ES-I3 (cell line): ENCODE measurements at regions not wholly inside any gene's neighbourhood (a gene's known extent, or its start where the extent isn't known, plus 50 kb on each side); places are given as distances from the start of the nearest gene placed in this dataset.

Source experiments
- H3K36me3 ChIP-seq: 2 replicates; pipeline ENCODE4 v1.6.1; 2013; ENCODE audit warnings: mild to moderate bottlenecking, low read length, control low read depth, moderate library complexity; ENCODE audit not compliant: insufficient read depth
- H3K4me1 ChIP-seq: 2 replicates; pipeline ENCODE4 v1.6.1; 2013; ENCODE audit warnings: mild to moderate bottlenecking, control low read depth, low read length; ENCODE audit not compliant: insufficient read depth
- H3K9ac ChIP-seq: 2 replicates; pipeline ENCODE4 v1.6.1; 2013; ENCODE audit warnings: low read depth, mild to moderate bottlenecking, low read length, moderate library complexity
- H3K9me3 ChIP-seq: 2 replicates; pipeline ENCODE4 v1.6.1; 2013; ENCODE audit warnings: mild to moderate bottlenecking, low read length, moderate library complexity; ENCODE audit not compliant: control insufficient read depth, insufficient read depth

DNA sequence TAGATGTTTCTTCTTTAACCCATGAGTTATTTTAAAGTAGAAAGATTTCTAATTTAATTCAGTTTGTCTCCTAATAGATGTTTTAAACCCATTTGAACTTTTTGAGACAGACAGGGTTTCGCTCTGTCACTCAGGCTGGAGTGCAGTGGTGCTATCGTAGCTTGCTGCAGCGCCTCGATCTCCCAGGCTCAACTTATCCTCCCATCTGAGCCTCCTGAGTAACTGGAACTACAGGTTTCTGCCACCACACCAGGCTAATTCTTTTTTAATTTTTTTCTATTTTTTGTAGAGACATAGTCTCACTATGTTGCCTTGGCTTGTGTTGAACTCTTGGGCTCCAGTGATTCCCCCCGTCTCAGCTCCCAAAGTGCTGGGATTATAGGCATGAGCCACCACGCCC, 53.0 kb upstream of the RAB18 start:
- Histone ChIP-seq H3K9ac (no peak overlapping the region), H3K9me3 (no peaks in the 10 kb centered on the region), H3K4me1 (no peaks in the 10 kb centered on the region), H3K36me3 (no peaks in the 10 kb centered on the region)

DNA sequence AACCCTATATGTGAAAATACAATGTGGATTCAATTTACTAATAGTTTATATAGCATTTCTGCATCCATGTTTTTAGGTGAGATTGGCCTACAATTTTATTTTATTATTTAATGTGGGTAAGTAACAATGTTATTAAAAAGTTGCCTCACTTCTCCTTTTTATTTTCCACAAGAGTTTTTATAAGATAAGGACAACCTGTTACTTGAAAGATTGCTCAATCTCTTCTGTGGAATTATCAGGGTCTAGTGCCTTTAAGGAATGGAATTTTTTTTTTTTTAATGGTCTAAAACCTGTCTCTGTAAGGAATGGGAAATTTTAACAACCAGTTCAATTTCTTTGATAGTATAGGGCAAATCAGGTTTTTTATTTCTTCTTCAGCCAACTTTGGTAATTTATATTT, 53.9 kb upstream of the RAB18 start:
- no peak overlapping the region for H3K9ac ChIP-seq
- no peaks in the 10 kb centered on the region for H3K9me3 ChIP-seq
- no peaks in the 10 kb centered on the region for H3K4me1 ChIP-seq
- no peaks in the 10 kb centered on the region for H3K36me3 ChIP-seq

DNA sequence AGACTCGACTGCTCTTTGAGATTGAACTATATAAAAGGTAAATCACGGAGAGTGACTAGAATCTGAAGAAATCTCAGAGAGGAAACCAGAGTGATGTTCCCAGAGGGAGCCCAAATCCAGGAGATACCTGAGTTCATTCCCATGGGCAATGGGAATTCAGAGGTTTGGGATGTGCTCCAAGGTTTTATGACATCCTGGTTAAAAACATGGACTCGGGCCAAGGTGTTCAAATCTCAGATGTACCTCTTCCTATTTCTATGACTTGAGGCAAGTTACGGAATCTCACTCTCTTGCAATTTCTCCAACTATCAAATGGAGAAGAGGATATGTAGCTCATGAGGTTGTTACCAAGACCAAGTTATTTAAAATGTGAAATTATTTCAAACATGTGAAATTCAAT, 54.5 kb upstream of the RAB18 start:
- Histone ChIP-seq H3K9ac (no peak overlapping the region), H3K36me3 (no peaks in the 10 kb centered on the region), H3K4me1 (no peaks in the 10 kb centered on the region), H3K9me3 (no peaks in the 10 kb centered on the region)

DNA sequence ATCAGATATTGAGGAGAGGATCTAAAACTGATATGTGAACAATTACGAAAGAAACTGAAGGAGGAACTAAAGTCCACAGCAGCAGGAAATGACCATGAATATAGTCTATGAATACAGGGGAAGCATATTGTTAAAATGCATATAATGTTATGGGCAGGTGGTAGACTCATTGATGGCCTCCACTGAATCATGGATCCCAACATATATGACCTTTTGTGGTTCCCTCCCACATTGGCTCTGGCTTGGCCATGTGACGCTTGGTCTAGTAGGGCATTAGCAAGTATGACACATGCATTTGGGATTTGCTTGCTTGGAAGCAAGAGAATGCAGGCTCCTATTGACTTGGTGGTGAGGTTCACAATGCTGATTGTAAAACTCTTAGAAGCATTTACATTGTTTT, 55.2 kb upstream of the RAB18 start:
- no peaks in the 10 kb centered on the region for H3K9me3 ChIP-seq
- no peaks in the 10 kb centered on the region for H3K4me1 ChIP-seq
- no peaks in the 10 kb centered on the region for H3K36me3 ChIP-seq
- no peak overlapping the region for H3K9ac ChIP-seq

DNA sequence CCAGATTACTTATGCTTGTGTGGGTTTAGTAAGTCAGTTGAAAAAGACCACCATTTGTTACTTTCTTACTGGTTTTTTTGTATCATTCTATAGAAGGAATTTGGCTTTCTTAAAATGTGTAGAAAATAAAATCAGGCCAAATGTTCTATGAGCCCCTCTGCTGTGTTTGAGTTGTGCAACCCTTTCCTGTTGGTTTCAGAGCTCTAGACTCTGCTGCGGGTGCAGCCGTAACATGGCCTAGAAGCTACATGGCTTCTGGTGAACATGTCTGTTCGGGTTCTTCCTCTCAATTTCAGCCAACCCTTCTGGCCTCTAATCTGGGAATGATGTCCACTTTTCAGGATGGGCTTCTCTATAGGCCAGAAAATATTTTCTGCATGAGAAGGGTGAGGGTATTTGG, 56.6 kb upstream of the RAB18 start:
- Histone ChIP-seq H3K9me3 (no peaks in the 10 kb centered on the region), H3K9ac (no peak overlapping the region), H3K4me1 (no peaks in the 10 kb centered on the region)

DNA sequence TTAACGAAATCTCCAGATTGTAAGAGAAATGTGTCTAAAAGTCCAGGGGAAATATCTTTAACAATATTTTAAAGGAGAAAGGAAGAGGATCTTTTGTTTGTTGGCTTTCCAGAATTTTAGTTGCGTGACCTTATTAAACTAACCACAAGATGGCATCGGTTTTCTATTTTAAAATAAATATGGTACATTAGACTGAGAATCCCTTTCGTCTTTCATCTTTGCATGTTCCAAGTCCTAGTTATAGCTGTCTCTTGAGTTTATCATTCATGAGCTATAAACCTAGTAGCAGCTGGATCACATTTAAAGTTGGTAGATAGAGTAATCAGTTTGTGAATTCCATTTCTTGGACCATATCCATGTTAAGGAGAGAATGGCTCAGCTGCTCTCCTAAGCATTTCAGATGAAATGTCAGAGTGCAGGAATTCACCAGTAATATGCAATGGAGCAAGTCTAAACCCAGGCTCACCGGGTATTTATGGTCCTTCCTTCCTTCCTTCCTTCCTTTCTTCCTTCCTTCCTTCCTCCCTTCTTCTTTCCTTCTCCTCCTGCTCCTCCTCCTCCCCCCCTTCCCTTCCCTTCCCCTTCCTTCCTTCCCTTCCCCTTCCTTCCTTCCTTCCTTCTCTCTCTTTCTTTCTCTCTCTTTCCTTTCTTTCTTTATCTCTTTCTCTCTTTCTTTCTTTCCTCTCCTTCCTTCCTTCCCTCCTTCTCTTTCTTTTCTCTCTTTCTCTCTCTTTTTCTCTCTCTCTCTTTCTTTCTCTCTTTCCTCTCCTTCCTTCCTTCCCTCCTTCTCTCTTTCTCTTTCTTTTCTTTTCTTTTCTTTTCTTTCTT, 57.8 kb upstream of the RAB18 start:
- H3K36me3 ChIP-seq: no peaks in the 10 kb centered on the region
- H3K9me3 ChIP-seq: no peaks in the 10 kb centered on the region
- H3K4me1 ChIP-seq: no peaks in the 10 kb centered on the region
- no peak overlapping the region for H3K9ac ChIP-seq

More for the DNA sequence above, 56.6 kb upstream of the RAB18 start:
- no peaks in the 10 kb centered on the region for H3K36me3 ChIP-seq

DNA sequence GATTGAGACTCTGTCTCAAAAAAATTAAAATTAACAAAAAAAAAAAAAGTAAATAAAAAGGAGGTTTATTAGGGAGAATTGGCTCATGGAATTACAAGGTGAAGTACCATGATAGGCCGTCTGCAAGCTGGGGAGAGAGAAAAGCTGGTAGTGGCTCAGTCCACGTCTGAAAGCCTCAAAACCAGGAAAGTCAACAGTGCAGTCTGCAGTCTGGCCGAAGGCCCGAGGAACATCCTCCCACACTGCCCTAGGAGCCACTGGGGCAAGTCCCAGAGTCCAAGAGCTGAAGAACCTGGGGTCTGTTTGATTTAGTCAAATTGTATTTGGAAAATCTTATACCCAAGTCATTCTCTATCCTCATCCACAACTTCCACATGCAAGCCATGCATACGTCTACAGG, 59.0 kb upstream of the RAB18 start:
- Histone ChIP-seq H3K9me3 (no peaks in the 10 kb centered on the region), H3K36me3 (no peaks in the 10 kb centered on the region), H3K9ac (no peak overlapping the region), H3K4me1 (no peaks in the 10 kb centered on the region)

DNA sequence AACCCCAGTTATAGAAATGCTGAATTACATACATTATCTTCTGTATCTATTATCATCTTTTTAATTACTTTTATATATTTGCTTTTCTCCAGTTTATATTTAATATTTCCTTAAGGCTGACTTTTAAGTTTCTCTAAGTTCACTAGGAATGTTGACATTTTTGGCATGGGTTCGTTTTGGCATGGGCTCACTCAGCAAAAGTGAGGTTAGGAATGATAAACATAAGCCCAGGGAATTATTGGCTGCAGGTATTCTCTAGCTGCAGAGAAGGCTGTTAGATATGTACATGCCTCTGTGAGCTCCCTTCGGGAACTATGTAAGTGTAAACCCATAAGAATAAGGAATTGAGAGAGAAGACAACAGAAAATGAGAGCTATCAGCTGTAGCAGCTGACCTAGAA, 63.6 kb upstream of the RAB18 start:
- H3K4me1 ChIP-seq: no peaks in the 10 kb centered on the region
- no peaks in the 10 kb centered on the region for H3K9me3 ChIP-seq
- H3K36me3 ChIP-seq: no peaks in the 10 kb centered on the region
- H3K9ac ChIP-seq: no peak overlapping the region

DNA sequence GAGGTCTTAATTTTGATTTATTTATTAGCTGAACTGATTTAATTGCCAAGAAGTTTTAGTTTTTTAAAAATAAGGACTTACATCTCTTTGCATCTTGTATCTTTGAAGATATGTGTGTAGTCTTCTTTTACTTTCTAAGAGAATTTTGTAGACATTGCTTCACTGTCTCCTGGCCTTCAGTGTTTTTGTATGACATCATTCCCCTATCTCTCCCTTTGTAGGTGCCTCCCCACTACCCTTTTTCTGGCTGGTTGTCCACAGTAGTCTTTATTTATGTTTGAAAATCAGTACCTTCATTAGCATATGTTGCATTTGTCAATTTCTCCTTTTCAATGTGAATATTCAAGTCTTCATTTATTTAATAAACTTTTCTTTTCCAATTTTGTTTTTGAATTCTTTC, 64.1 kb upstream of the RAB18 start:
- Histone ChIP-seq H3K9me3 (no peaks in the 10 kb centered on the region), H3K36me3 (no peaks in the 10 kb centered on the region), H3K4me1 (no peaks in the 10 kb centered on the region), H3K9ac (no peak overlapping the region)

DNA sequence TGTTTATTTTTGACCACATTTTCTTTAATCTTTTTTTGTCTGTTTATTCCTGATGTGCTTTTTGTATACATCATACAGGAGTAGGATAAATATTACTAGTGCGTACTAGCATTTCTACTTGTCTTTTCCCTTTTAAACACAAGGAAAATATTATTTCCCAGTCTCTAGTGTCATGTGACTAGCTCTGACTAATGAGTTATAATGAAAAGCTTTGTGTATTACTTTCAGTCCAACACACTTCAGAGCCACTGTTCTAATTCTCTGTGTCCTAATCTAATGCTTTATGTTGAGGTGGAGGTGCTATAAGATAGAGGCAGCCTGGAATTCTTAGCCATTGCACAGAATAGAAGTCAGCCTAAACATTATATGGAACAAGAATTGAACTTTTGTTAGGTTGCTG, 65.0 kb upstream of the RAB18 start:
- no peaks in the 10 kb centered on the region for H3K36me3 ChIP-seq
- no peak overlapping the region for H3K9ac ChIP-seq
- no peaks in the 10 kb centered on the region for H3K4me1 ChIP-seq
- H3K9me3 ChIP-seq: no peaks in the 10 kb centered on the region

DNA sequence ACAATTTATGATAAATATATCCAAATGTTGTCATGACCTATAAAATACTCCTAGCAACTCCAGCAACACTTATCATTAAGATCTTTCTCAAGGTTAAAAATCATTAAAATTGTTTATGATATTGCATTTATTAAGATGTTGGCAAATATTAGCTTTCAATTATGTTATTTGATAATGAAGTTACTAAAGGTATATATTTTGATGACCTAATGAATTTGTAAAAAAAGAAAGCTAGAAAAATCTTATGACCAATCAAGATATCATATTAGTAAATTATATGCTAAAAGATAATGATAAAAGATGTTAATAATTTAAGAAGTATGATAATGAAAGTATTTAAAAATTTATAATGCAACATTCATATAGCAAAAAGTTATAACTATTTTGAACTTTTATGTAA, 66.3 kb upstream of the RAB18 start:
- Histone ChIP-seq H3K36me3 (no peaks in the 10 kb centered on the region), H3K9ac (no peak overlapping the region), H3K9me3 (no peaks in the 10 kb centered on the region), H3K4me1 (no peaks in the 10 kb centered on the region)

DNA sequence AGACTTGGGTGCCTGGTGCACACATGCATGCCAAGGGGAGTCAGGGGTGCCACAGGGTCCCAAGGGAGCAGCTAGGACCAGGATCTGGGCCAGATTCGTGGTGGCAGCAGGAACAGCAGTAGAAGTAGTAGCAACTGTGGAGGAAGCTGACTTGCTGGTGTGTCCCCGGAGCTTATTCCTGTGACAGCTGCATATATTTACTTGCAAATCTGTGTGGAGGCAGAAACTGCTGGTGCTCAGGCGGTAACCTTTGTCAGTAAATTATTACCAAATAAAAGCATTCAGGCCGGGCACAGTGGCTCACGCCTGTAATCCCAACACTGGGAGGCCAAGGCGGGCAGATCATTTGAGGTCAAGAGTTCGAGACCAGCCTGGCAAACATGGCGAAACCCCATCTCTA, 67.4 kb upstream of the RAB18 start:
- H3K9ac ChIP-seq: no peak overlapping the region
- H3K36me3 ChIP-seq: no peaks in the 10 kb centered on the region
- H3K9me3 ChIP-seq: no peaks in the 10 kb centered on the region
- H3K4me1 ChIP-seq: no peaks in the 10 kb centered on the region

DNA sequence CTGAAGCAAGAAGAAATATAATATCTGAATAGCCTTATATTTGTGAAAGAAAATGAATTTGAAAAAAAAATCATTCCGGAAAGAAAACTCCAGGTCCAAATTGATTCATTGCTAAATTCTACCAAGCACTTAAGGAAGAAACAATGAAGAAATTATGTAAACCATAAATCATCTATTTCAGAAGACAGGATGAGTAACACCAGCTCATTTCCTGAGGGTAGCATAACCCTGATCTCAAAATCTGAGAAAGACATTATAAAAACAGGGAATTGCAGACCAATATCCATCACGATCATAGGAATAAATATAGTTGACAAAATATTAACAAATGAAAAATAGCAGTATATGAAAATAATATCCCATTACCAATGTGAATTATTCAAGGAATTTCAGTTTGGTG, 70.1 kb upstream of the RAB18 start:
- Histone ChIP-seq H3K4me1 (no peaks in the 10 kb centered on the region), H3K9ac (no peak overlapping the region), H3K36me3 (no peaks in the 10 kb centered on the region), H3K9me3 (no peaks in the 10 kb centered on the region)

DNA sequence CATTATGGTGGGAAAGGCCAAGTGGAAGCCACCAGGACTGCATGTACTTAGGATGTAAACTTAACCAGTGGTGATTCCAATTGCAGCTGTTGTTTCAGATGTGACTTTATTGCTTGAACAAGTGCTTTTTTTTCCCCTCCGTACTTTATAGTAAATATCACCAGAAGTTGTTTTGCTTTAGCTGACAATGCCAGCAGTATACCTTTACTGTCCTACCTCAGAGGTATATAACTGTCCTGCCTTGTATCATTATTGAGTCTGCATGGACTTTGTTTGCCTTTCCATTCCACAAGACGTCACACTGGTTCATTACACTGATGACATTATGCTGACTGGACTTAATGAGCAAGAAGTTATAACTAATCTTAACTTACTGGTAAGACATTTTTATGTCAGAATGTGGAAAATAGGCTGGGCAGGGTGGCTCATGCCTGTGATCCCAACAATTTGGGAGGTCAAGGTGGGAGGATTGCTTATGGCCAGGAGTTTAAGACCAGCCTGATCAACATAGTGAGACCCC, 77.1 kb upstream of the RAB18 start:
- H3K9ac ChIP-seq: no peak overlapping the region
- H3K36me3 ChIP-seq: no peaks in the 10 kb centered on the region
- H3K4me1 ChIP-seq: no peaks in the 10 kb centered on the region
- no peaks in the 10 kb centered on the region for H3K9me3 ChIP-seq

DNA sequence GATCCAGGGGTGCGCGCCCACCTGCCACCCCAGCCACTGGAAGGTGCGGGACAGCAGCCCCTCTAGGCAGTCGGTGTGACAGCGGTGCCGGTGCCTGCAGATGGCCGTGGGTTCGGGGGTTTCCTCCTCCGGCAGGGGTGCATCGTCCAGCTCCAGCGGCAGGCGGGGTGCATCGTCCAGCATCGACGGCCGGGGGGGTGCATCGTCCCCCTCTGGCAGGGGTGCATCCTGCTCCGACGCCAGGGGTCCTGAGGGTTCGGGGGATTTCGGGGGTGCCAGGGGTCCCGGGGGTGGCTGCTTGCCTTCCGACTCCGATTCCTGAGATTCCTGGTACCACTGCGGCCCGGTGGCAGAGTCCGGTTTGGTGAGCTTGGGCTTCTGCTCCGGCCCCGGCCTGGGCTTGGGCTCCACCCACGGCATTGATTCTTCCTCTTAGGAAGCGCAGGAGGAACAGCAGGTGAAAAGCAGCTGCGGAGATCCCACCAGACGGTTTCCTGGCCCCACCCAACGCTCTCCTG, 90.2 kb upstream of the RAB18 start:
- Histone ChIP-seq H3K9ac (no peak overlapping the region), H3K36me3 (no peaks in the 10 kb centered on the region), H3K4me1 (no peaks in the 10 kb centered on the region), H3K9me3 (no peaks in the 10 kb centered on the region)
